CD4-positive, alpha-beta T cell treated with Interleukin-21 for 1 hour (primary cell): ENCODE measurements at regions not wholly inside any gene's neighbourhood (a gene's known extent, or its start where the extent isn't known, plus 50 kb on each side); places are given as distances from the start of the nearest gene placed in this dataset.

ENCODE experiments used
- DNase-seq: peaks from one replicate; pipeline ENCODE4 v3.0.0-alpha.2; 2020

DNA sequence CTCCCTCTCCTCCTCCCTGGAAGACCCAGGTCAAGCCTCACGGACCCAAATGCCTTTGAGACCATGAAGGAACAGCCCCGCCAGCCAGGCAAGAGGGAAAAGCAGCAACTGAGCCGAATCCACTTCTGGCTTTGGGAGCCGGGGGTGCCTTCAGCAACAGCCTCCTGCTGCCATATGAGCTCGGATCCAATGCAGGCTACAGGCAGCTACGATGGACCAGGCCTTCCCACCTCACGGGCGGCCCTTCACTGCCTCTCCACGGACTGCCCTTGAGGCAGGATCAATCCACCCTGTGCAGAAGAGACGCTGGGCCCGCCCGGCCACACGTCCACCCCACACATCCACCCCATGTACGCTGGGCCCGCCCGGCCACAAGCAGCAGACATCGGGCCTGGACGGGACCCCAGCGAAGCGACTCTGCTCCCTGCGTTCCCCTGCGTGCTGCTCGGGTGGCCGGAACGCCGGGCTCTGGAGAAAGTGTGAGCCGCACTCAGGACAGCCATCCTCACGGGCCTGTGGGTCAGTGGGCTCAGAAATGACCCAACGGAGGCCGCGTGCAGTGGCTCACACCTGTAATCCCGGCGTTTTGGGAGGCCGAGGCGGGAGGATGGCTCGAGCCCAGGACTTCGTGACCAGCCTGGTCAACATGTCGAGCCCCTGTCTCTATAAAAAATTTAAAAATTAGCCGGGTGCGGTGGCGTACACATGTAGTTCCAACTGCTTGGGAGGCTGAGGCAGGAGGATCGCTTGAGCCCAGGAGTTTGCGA is 82.0 kb downstream of the FOXL3 start:
- DNase-seq = no peak

DNA sequence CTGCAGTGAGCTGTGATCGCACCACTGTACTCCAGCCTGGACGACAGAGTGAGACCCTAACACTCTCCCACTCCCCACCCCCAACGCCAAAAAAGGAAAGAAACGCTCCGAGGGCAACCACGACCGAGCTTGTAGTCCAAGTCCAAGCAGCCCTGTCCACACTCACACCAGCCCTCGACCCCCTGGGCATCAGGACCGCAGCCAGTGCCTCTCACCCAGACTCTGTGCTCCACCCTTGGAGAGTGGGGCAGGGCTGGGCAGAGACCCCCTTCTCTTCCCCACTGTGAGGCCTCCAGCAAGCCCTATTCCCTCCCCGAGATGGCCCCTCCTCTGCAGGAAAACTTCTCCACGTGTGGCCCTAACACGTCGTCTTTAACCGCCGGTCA is 82.6 kb downstream of the FOXL3 start:
- DNase-seq = no peak

DNA sequence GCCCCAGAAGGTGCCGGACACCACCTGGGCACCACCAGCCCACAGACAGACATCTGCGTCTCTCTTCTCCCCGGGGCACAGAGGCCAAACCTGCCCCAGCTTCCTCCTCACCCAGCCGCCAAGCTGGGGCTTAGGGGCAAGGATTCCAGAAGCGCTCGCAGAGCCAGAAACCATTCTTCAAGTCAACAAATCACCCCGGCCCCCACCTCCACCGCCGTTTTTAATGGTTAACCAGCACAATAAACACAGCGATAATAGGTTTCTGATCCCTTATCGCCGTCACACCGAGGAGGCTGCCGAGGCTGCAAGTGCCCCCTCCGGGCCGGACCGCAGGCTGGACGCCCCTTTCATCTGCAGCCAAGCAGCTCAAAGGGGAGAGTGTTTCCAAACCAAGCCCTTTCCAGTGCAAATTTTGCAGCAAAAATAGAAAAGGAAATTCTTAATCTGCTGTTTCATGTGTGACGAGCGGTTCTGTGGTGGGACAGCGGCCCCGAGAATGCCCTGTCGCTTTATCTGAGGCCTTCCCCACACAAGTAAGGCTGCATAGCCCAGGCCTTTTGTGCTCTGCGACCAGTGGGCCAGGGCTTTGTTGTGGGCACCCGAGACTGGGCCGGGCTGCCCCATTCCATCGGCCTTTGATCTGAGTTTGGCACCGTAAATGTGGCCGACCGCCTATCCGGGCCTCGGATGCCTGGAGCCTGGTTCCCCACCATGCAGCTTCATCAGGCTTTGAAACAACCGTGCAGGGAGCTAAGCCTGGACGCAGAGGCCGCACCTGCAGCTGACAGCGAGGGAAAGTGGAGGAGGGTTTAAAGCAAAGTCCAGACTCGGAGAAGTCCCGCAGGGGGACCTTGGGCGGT is 83.2 kb downstream of the FOXL3 start:
- no peak for DNase-seq

DNA sequence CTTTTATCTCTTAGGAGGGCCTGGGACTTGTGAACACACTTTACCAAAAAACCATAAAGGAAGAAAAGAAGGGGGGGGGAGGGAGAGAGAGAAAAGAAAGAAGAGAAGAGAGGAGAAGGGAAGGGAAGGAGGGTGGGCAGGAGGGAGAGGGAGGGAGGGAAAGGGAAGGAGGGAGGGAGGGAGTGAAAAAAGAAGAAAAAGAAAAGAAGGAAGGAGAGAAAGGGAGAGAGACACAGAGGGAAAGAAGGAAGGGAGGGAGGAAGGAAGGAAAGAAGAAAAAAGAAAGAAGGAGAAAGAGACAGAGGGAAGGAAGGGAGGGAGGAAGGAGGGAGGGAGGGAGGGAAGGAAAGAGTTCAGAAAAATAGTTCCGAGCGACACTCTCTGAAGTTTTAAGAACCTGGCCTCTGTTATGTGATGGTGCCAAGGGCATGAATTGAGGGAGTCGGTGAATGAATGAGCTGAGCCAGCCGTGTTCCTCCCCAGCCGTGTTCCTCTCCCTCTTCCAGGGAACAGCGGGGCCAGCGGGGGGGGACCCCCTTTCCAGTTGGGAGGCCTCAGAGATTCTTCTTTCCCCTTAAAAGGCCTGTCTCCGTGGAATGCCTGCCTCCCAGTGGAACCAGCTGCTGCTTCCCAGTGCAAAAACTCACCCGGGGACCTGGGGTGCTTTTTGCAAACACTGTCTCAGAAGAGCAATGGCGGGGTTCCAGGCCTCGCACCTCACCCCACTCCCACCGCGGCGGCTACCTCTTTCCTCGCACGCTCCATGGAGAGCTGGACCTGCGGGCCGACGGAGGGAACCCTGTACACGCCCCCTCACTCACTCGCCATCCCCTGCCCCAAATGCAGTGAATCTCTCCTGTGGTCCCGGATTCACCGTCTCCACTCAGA is 84.1 kb downstream of the FOXL3 start:
- no peak for DNase-seq

DNA sequence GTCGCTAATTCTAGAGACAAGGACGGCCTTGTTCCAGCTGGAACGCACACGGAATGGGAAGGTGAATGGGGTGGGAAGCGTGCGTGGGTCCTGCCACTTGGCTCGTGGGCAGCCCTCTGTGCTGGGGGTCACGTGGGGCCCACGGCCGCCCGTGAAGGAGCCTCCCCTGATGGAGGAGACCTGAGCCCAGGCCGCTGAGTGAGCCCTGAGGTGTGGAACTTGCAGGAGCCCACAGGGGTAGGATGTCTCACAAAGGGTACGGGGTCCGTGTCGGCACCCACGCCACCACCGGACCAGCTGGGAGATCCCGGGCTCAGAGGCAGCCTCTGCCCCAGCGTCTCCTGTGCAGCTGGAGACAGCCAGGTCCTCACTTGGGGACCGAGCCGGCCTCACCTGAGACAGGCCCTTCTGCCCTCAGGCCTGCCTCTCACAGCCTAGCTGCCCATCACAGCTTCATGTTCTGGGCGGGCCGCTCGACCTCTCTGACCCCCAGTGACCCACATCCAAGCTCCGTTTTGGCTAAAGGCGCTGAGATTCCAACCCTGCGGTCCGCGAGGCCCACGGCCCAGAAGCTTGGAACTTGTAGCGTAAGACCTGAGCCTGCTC is 84.8 kb downstream of the FOXL3 start:
- DNase-seq = no peak

DNA sequence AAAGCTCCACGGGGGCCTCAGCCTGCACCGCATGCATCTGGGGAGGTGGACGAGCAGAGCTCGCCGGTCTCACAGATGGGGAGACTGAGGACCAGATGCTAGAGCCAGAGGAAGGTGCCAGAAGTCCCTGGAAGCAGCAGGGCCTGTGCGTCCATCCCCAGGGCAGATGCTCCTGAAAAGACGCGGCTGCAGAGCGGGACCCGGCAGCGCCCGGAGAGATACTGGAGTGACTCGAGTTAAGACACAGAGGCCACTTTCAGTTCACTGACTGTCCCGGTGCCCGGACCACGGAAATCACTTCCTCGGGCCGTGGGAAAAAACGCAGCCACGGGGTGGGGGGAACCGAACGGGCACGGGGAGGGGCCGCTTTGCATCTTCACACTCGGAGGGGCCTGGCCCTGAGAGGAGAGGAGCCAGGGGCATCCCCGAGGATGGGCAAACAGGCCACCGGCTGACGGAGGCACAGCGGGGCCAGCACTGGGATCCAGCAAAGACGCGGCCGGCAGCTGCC is 85.4 kb downstream of the FOXL3 start:
- DNase-seq = no peak

DNA sequence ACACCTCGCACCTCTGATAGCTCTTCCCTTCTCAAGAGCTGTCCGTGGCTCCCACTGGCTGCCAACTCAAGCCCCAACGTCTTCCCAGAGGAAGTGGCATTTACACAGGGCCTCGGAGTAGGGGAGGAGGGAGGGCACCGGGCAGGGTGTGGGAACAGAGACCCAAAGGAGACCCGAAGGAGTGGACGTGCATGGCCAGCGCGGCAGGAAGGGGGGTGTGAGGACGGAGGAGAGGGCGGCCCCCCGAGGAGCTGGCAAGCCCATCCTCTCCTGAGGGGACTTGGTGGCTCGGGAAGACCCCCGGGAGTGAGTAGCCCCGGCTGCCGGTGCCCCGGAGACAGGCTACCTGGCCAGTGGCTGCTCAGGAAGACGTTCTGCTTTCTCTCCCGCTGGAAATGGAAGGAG is 85.9 kb downstream of the FOXL3 start:
- no peak for DNase-seq

DNA sequence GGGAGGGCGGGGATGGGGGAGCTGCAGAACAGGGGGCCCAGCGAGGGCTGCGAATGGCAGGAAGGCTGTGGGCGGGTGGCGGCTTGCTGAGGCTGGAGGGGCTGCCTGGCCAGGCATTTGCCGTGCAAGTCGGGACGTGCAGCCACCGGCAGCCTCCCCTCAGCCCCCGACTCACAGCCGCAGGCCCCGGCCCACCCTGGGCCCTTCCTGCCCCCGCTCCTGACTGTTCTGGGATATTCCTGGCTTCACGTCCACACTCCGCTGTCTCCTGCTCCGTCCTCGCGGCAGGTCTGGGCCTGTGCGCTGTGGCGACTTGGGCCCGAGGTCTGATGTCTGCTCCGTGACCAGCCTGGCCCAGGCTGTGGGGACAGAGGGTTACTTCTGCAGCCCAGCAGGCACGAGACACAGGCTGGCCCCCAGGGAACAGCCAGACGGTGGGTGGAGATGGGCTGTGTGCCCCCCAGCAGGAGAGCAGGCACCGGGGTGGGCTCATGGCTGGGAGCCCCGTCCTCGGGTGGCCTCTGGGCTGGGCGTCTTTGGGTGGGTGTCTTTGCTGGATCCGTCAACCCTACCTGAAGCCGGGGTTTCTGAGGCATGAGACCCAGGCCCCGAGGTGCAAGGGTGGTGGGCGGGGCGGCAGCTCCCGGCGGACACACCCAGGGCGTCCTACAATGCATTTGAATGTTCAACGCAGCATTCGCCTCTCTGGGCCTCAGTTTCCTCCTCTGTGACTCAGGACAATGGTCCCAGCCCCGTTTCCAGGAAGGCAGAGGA is 86.5 kb downstream of the FOXL3 start:
- no peak for DNase-seq

DNA sequence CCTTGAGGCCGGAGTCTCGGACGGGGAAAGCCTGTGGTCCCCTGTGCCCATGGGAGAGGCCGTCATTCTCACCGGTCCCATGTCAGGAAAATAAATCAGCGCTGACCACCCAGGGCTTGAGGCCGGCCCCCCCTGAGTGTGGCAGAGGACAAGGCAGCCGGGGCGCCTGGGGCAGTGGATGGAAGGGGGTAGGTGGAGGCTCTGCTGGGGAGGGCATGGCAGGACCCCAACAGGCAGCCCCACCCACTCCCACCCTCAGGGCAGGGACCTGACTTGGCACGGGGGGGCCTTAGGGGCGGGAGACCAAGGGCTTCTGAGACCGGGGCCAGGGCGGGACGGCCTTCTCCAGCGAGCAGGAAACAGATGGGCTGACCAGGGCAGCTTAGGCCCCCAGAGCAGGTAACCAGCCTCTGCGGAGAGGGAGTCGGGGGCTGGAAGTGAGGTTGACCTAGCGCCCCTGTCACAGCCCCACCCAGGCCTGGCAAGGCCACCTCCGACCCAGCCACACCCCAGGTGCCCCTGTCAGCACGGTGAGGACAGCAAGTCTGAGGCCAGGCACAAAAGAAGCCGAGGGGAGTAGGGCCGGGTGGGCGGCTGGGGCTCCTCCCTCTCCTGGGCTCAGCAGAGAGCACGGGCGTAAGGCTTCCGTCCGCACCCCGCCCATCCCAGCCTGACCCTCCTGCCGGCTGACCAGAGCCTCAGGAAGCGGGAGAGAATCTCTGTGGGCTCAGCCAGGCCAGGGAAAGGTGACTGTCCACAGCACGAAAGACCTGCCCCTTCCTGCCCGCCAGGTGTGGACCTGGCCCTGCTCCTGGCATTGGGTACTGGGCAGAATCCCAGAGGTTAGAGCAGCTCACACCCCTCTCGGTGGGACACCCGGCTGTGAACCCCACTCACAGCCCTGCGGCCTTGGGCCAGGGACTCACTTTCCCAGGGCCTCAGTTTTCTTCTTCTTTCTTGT is 87.4 kb downstream of the FOXL3 start:
- no peak for DNase-seq

DNA sequence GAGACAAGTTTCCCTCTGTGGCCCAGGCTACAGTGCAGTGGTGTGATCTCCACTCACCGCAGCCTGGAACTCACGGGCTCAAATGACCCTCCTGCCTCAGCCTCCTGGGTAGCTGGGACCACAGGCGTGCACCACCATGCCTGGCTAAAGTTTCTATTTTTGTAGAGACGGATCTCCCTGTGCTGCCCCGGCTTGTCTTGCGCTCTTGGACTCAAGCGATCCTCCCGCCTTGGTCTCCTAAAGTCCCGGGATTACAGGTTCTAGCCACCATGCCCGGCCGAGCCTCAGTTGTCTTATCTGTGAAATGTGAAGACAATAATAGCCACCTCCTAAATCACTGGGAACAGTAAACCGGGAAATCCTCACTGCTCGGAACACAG is 88.1 kb downstream of the FOXL3 start:
- no peak for DNase-seq

DNA sequence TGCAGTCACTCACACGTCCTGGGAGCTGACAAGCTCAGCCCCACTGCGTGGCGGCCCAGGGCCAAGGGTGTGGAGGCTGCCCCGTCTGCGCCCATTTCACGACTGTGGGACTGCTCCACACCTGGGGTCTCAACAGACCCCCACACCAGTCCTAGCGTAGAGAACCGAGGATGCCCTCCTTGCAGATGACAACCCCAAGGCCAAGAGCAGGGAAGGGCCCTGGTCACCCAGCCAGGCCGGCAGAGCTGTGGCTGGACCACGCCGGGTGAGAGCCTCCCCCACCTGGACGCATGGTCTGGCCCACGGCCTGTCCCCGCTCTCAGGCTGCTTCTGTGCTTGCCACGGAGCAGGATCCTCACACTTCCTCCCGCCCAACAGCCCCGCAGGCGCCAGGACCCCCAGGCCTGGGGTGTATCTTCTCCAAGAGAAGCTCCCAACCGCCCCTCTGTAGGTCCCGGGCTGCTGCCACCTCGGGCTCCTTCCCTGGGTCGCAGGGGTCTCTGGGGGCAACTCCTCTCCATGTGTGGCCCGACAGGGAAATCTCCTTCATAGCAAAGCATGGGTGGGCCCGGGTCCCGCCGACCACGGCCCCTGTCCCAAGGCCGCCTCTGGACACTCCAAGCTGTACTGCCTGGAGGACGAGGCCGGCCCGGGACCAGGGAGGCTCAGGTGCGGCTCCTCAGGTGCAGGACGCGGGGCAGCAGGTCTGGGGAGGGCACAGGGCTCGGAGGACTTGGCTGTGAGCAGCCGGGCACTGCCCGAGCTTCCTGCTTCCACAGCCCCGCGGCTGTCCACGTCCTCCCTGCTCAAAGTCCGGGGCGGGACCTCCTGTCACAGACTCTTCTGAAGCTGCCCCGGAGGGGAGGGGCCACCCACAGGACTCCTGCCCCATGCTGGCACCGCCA is 88.8 kb downstream of the FOXL3 start:
- DNase-seq = no peak

DNA sequence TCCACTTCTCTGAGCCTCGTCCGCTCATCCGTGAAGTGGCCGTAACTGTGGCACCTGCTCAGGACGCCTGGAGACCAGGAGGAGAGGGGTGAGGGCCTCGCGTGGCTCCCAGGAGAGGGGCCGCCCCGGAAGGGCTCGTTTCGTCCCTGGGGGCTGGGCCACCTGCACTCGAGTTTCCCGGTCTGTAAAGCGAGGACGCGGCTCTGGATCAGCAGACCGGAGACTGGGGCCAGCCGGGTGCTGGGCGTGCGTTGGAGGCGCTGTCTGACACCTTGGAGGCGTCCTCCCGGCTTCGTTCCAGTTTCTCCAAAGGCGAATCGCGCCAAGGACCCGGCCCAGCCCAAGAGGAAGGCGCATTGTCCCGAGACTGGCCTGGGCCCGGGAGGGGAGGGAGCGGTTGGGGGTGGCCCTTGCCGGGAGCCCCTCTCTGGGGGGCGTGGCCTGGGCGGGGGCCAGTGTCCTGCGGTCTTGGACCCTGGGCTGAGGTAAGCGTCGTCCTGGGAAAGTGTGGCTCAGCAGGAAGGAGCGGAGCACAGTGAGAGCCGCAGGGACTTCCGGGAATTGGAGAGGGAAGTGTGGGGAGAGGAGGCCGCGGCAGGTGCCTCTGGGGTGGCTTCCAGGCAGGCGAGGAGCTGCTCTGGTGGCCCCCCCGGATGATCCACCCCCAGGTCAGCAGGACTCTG is 89.6 kb downstream of the FOXL3 start:
- no peak for DNase-seq

DNA sequence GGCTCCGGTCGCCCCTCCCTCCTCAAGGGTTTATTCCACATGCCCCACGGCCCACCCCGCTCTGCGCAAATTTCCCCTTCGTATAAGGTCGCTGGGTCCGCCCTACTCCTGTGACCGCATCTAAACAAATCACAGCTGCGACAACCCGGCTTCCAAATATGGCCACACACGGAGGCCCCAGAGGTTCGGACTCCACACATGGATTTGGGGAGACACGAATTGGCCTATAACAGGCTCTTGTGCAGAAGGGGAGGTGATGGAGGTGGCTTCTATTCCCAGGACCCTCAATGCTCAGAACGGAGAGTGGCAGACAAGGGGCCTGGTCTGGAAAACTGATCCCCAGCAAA is 90.1 kb downstream of the FOXL3 start:
- peak; percentile 17 for DNase-seq

DNA sequence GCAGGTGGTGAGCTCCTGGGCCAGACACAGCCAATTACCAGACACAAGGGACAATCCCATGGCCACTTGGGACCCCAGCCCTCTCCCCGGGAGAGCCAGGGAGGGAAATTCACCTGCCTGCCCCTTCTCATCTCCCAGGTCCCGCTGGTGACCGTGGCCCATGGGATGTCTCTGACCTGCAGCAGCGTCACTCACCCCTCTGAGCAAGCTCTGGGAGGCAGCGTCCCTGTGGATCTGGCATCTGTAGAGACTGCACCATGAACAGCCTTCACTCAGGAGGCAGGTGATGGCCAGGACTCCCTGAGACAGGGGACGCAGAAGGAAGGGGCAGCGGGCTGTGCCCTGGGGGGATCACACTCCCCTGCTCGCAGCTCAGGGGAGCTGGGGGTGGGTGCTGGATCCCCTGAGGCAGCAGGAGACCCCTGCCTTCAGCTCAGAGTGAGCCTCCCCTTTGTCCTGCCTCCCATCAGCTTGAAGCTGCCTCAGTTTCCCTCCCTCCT is 90.8 kb downstream of the FOXL3 start:
- DNase-seq = no peak

DNA sequence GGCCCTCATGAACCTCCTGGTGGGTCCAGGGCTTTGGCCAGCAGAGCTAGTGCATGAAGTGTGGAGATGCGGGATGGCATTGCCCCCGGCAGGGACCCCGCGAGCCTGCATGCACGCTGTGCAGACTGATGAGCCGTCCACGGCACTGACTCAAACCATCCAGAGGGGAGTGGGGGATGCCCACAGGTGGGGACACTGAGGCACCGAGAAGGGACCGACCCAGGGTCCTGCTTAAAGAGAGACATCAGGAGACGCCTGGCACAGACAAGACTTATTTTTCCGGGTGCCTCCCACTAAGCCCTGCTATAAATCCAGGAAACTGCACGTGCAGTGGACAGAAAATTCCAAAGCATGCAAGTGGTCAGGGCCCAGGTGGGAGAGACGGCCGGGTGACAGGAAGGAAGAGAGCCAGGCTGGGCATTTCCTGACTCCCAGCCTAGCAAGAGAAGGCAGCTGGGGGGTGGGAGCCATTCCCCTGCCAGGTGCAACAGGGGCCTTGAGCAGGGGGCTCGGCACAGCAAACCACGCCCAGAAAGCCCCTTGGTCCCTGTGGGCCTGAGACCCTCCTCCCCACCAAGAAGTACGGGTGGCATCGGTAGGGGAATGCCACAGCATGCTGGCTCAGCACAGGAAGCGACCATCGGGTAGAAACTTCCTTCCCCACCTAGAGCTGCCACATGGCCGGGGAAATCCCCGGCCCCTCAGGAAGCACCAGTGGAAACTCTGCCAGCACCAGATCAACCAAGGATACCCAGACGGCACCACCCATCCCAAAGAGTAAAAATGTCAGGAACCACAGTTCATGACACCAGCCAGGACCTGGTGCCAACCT is 91.5 kb downstream of the FOXL3 start:
- peak; percentile 58 for DNase-seq

DNA sequence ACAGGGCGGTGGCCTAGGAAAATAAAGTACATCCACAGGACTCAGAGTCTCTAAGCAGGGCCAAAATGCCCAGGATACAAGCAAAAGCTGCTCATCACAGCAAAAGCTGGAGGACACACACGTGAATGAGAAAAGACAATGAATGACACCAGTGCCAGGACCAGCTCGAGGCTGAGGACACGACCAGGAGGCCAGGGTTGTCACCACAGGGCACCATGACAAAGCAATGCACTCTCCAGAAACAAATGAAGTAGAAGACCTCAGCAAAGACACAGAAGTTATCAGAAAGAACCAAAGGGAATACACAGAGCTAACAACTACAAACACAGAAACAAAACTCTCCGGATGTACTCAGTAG is 92.1 kb downstream of the FOXL3 start:
- no peak for DNase-seq

DNA sequence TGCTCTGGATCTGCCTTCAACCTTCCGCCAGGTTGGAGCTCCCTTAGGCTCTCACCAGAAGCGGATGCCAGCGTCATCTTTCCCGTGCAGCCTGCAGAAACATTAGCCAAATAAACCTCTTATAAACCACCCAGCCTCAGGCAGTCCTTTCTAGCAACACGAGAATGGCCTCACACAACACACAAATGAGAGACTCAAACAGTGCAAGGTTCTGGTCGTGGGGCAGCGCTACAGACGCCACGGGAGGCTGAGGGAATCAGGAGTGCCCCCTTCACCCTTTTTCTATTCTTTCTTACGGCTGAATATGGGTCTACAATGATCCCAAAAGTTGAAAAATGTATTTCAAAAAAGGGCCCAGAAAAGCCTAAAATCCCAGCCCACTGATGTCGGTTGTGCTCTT is 96.4 kb downstream of the FOXL3 start:
- no peak for DNase-seq
